GM12875 (cell line): ENCODE measurements at regions not wholly inside any gene's neighbourhood (a gene's known extent, or its start where the extent isn't known, plus 50 kb on each side); places are given as distances from the start of the nearest gene placed in this dataset.

Source experiments
- H3K4me3 ChIP-seq: one replicate; pipeline ENCODE4 v1.5.1; 2011; ENCODE audit warnings: low read depth, low read length, control low read depth
- TF ChIP-seq, protein P1 (sequence below): IDR thresholded peaks from 2 replicates; pipeline ENCODE4 v1.5.1; 2011; ENCODE audit warnings: low read depth, mild to moderate bottlenecking, control low read depth, inconsistent platforms, low read length, moderate library complexity, borderline replicate concordance; ENCODE audit not compliant: insufficient read depth

DNA sequence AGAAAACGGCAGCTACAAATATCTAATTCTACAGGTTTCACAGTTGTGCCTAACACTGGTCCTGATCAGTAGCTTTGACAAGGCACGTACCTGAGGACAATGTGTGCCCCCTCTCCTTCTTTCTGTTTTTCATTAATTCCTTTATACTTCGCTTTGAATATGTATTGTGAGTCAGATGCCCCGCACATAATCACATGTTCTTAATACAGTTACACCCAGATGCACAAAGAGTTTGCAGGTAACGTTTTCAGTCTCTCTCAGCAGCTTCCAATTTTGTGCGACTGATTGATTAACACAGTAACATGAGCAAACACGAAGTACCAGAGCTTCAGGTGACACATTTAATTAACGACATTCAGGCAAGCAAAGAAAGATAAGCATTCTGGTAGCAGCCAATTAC is 209.8 kb upstream of the ZPLD1 start:
- H3K4me3 ChIP-seq = no peak overlapping the region
- TF ChIP-seq, protein P1, sequence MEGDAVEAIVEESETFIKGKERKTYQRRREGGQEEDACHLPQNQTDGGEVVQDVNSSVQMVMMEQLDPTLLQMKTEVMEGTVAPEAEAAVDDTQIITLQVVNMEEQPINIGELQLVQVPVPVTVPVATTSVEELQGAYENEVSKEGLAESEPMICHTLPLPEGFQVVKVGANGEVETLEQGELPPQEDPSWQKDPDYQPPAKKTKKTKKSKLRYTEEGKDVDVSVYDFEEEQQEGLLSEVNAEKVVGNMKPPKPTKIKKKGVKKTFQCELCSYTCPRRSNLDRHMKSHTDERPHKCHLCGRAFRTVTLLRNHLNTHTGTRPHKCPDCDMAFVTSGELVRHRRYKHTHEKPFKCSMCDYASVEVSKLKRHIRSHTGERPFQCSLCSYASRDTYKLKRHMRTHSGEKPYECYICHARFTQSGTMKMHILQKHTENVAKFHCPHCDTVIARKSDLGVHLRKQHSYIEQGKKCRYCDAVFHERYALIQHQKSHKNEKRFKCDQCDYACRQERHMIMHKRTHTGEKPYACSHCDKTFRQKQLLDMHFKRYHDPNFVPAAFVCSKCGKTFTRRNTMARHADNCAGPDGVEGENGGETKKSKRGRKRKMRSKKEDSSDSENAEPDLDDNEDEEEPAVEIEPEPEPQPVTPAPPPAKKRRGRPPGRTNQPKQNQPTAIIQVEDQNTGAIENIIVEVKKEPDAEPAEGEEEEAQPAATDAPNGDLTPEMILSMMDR = no peak

DNA sequence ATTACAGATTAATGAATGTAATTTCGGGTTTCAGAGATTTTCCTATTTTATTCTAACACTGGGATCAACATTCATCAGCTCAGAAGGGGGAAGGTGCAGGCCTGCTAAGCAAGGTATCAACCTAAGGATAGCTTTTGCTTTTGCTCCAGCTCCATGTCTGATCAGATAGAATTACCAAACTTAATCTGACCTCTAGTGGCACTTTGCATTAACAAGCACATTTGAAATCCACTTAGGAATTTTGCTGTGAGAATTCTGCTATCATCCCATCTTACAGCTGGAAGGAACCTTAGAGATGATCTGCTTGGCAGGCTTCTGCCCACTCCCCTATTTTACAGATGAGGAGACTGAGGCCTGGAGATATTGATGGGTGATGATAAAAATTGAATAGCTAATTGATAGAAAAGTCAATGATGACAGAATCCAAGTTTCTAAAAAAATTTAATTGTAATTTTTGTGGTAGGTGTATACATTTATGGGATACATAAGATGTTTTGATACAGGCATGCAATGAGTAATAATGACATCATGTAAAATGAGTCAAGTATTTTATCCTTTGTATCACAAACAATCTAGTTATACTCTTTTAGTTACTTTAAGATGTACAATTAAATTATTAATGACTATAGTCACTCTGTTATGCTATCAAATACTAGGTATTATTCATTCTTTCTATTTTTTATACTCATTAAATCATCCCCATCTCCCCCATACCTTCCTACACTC is 209.2 kb upstream of the ZPLD1 start:
- TF ChIP-seq, protein P1 = peak; percentile 34; the same call in 1 of the 2 replicates
- no peak overlapping the region for H3K4me3 ChIP-seq

DNA sequence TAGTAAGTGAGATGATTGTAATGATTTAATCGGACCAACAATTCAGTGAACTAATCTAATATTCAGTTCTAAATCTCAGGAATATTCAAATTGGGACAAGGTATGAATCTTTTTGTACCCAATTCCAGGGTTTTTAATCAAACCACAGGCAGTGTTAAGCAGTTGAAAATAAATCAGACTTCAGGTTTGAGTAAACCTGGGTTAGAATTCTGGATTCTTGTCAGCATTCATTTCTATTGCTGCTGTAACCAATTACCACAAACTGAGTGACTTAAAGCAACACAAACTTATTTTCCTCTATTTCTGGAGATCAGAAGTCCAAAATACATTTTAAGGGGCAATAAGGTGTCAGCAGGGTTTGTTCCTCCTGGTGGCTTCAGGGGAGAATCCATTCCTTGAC is 208.4 kb upstream of the ZPLD1 start:
- TF ChIP-seq, protein P1 = no peak

DNA sequence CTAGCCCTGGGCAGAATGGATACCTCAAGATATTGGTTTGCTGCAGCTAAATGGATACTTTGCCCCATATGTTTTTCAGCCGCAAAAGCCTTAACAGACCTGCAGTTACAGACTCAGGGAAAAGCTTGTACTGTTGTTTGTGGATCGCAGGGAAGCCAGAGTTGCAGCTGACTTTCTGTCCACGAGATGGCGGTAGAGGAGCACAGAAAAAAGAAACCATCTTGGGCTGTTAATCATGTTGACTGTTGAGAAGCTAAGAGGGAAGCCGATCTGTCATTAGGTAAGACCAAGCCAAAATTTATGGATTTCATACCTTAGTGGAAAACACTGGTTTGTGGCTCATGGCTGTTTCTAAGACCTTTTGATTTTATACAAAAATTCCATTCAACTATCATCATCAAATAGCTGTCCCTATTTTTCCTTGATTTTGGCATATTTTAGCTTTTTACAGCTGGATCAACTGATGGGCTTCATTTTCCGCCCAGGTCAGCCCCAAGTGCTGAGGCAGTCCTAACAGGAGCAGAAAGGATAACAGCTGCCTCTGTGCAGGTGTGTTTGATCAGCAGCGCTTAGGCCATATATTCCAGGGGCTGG is 205.7 kb upstream of the ZPLD1 start:
- TF ChIP-seq, protein P1 = peak; percentile 81
- no peak overlapping the region for H3K4me3 ChIP-seq

More for the DNA sequence above, 208.4 kb upstream of the ZPLD1 start:
- H3K4me3 ChIP-seq = no peak overlapping the region

DNA sequence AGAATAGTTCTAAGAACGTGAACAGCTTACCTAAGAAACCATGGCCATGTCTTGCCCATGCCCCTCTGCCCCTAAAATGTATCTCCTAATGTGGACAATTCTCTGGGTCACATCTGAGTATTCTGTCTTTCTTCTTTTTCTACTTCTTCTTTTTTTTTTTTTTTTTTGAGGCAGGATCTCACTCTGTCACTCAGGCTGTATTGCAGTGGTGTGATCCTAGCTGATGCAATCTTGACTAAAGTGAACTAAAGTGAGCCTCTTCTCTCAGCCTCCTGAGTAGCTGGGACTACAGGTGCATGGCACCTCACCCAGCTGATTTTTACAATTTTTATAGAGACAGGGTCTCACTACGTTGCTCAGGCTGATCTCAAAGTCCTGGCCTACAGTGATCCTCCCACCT is 204.8 kb upstream of the ZPLD1 start:
- TF ChIP-seq, protein P1 = no peak

DNA sequence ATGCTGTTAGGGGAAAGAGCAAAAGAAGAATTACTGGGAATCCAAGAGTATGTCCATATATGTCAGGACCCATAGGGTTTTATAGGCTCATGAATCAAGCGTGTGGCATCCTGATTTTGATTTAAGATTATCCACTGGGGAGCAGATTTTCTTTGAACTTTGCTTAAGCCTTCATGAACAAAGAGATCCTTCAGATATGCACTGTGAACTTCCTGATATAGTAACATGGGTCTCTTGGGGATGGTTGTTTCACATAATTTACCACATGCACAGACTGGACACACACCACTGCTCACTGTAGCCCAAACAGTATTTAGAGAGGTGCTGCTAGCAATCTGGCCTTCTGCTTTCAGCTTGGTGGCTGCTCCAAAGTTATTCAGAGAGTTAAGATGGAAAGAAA is 200.9 kb upstream of the ZPLD1 start:
- TF ChIP-seq, protein P1 = no peak
- H3K4me3 ChIP-seq = no peak overlapping the region

More for the DNA sequence above, 204.8 kb upstream of the ZPLD1 start:
- no peak overlapping the region for H3K4me3 ChIP-seq

DNA sequence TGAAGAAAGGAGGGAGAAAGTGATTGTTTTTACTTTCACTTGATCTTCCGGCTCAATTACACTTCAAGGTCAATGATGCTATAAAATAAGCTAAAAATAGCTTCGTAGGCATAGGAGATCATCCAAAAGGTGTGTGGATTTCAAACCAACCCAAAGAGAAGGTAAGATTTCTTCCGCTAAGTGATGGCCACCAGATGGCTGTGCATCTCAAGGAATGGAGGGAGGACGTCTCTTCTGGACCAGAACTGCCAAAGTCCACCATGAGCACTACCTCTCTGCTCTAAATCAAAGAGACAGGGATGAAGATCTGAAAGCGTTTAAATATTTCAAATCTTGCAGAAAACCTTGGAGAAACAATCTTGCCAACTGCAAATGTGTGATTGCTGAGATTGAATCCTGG is 199.1 kb upstream of the ZPLD1 start:
- TF ChIP-seq, protein P1 = no peak

More for the DNA sequence above, 199.1 kb upstream of the ZPLD1 start:
- H3K4me3 ChIP-seq = no peak overlapping the region
